CD4-positive, alpha-beta T cell treated with Interleukin-10 for 1 hour (primary cell): ENCODE measurements at regions not wholly inside any gene's neighbourhood (a gene's known extent, or its start where the extent isn't known, plus 50 kb on each side); places are given as distances from the start of the nearest gene placed in this dataset.

ENCODE experiments used
- DNase-seq: peaks from one replicate; pipeline ENCODE4 v3.0.0-alpha.2; 2020

- DNase-seq: no peak
Measured at GRCh38 chr3:161555320-161555719, 58.7 kb downstream of the OTOL1 start.

GRCh38 chr3:161556533-161556932 is 59.9 kb downstream of the OTOL1 start:
- no peak for DNase-seq

- DNase-seq: no peak
Measured at GRCh38 chr3:161556941-161557340, 60.3 kb downstream of the OTOL1 start.

- DNase-seq: no peak
Measured at GRCh38 chr3:161557445-161558150, 61.0 kb downstream of the OTOL1 start.

- DNase-seq: no peak
Measured at GRCh38 chr3:161558236-161558635, 61.6 kb downstream of the OTOL1 start.

GRCh38 chr3:161559177-161559998 is 62.8 kb downstream of the OTOL1 start:
- DNase-seq: no peak

- DNase-seq: no peak
Measured at GRCh38 chr3:161560008-161560637, 63.5 kb downstream of the OTOL1 start.

- no peak for DNase-seq
Measured at GRCh38 chr3:161567577-161568361, 71.2 kb downstream of the OTOL1 start.

GRCh38 chr3:161568671-161569070 is 72.1 kb downstream of the OTOL1 start:
- DNase-seq: no peak

GRCh38 chr3:161571951-161572350 is 75.3 kb downstream of the OTOL1 start:
- no peak for DNase-seq

- DNase-seq: no peak
Measured at GRCh38 chr3:161573136-161573535, 76.5 kb downstream of the OTOL1 start.

GRCh38 chr3:161575901-161576300 is 79.3 kb downstream of the OTOL1 start:
- DNase-seq: no peak

- DNase-seq: no peak
Measured at GRCh38 chr3:161576311-161576710, 79.7 kb downstream of the OTOL1 start.

- no peak for DNase-seq
Measured at GRCh38 chr3:161576714-161577510, 80.3 kb downstream of the OTOL1 start.

- no peak for DNase-seq
Measured at GRCh38 chr3:161577662-161578061, 81.1 kb downstream of the OTOL1 start.

- DNase-seq: no peak
Measured at GRCh38 chr3:161579395-161580126, 83.0 kb downstream of the OTOL1 start.

GRCh38 chr3:161585922-161586321 is 89.3 kb downstream of the OTOL1 start:
- DNase-seq: no peak

GRCh38 chr3:161586556-161587235 is 90.1 kb downstream of the OTOL1 start:
- no peak for DNase-seq

GRCh38 chr3:161598639-161599038 is 102.0 kb downstream of the OTOL1 start:
- DNase-seq: no peak

- no peak for DNase-seq
Measured at GRCh38 chr3:161599697-161600096, 103.1 kb downstream of the OTOL1 start.

GRCh38 chr3:161600173-161600572 is 103.6 kb downstream of the OTOL1 start:
- DNase-seq: no peak
